CD4-positive, alpha-beta T cell (primary cell): ENCODE measurements at regions not wholly inside any gene's neighbourhood (a gene's known extent, or its start where the extent isn't known, plus 50 kb on each side); places are given as distances from the start of the nearest gene placed in this dataset.

Experiments used
- ATAC-seq: fragments of 200-7000 bp; cut with Tn5 transposase; one replicate; pipeline ENCODE4 v1.10.0; 2022; ENCODE audit warnings: mild to moderate bottlenecking; ENCODE audit not compliant: poor library complexity
- CTCF ChIA-PET: fragments of 350-600 bp; sonication (Branson Sonifier 250); formaldehyde crosslinking; loops from one replicate; lab custom pipeline; 2021; ENCODE audit warnings: antibody characterized with exemption, inconsistent platforms; lab: Charles Lee
- POLR2A ChIA-PET: fragments of 350-600 bp; sonication (Branson Sonifier 250); formaldehyde crosslinking; loops from one replicate; lab custom pipeline; 2021; ENCODE audit warnings: antibody characterized with exemption, inconsistent platforms; lab: Charles Lee
- DNase-seq, 14 experiments: peaks; one replicate each; pipeline ENCODE4 v3.0.0-alpha.2; 2013 to 2020; ENCODE audit warnings: mixed read lengths in 2 of 14
- H3K27ac ChIP-seq, 2 donors: one replicate each; pipeline versions ENCODE4 v1.5.1 to v1.7.0; 2013; ENCODE audit warnings: low read length in 2 of 2, low read depth in 1 of 2, mild to moderate bottlenecking in 1 of 2
- H3K27me3 ChIP-seq, 2 experiments: 1 replicate in 1 of 2; 2 replicates in 1 of 2; pipeline versions ENCODE4 v1.6.1 to v1.7.0; 2013; ENCODE audit warnings: low read length in 2 of 2, control low read depth in 1 of 2, mild to moderate bottlenecking in 1 of 2, moderate library complexity in 1 of 2; ENCODE audit not compliant: insufficient read depth in 2 of 2, control insufficient read depth in 1 of 2
- H3K36me3 ChIP-seq: one replicate; pipeline ENCODE4 v1.6.1; 2013; ENCODE audit warnings: low read length, control low read depth; ENCODE audit not compliant: insufficient read depth
- H3K4me1 ChIP-seq: one replicate; pipeline ENCODE4 v1.6.1; 2013; ENCODE audit warnings: low read length, control low read depth; ENCODE audit not compliant: insufficient read depth
- H3K4me3 ChIP-seq: one replicate; pipeline ENCODE4 v1.5.1; 2013; ENCODE audit warnings: mild to moderate bottlenecking, low read length, moderate library complexity
- H3K9me3 ChIP-seq, 2 experiments: 1 replicate in 1 of 2; 2 replicates in 1 of 2; pipeline versions ENCODE4 v1.6.1 to v1.7.0; 2013; ENCODE audit warnings: low read length in 2 of 2, mild to moderate bottlenecking in 2 of 2, control low read depth in 1 of 2, moderate library complexity in 1 of 2; ENCODE audit not compliant: control insufficient read depth in 1 of 2, insufficient read depth in 1 of 2
- H3K27ac Mint-ChIP-seq: one replicate; pipeline ENCODE4 v1.8.0; 2020; ENCODE audit warnings: mixed read lengths
- H3K27me3 Mint-ChIP-seq: one replicate; pipeline ENCODE4 v1.8.0; 2021; ENCODE audit warnings: mixed read lengths
- H3K36me3 Mint-ChIP-seq: one replicate; pipeline ENCODE4 v1.8.0; 2021; ENCODE audit warnings: low read depth, mixed read lengths
- H3K4me1 Mint-ChIP-seq: one replicate; pipeline ENCODE4 v1.8.0; 2021; ENCODE audit warnings: low read depth, mixed read lengths
- H3K4me3 Mint-ChIP-seq: one replicate; pipeline ENCODE4 v1.8.0; 2020; ENCODE audit warnings: mild to moderate bottlenecking, mixed read lengths
- H3K9me3 Mint-ChIP-seq: one replicate; pipeline ENCODE4 v1.8.0; 2020; ENCODE audit warnings: mixed read lengths
- intact Hi-C, 2 experiments: fragments of 100-400 bp; cut with DNase I in 1 of 2; cut with micrococcal nuclease in 1 of 2; formaldehyde crosslinking; loops; one replicate each; pipeline versions ENCODE4 v1.15.1 to v1.9.0; 2023 to 2025; cut with DNase I, micrococcal nuclease
- TF ChIP-seq, protein P1 (sequence below): fragments of 200-600 bp; IDR thresholded peaks from one replicate; pipeline ENCODE4 v1.8.0; 2022; ENCODE audit warnings: antibody characterized with exemption, mild to moderate bottlenecking

DNA sequence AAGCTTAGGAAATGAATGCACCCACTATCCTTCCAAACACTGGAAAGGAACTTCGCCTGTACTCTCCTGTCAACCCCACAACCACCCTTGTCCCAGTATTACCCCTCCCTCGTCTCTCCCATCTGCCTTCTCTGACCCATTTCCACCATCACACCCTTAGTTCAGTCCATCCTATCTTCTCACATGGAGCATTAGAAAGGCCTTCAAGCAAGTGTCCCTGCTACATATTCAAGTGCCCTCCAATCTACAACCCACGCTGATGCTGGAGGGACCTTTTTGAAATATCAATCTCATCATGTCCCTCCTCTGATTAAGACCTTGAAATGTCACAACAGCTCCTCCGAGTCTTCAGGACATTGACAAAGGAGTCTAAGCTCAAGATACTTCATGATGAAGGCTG, 133.8 kb upstream of the CCL2 start:
- H3K36me3 ChIP-seq, result no peaks in the 10 kb centered on the region
- no peak for DNase-seq
- ChIA-PET CTCF (no interaction called here), POLR2A (no interaction called here)
- H3K9me3 Mint-ChIP-seq, result no peaks in the 10 kb centered on the region
- H3K27ac Mint-ChIP-seq, result no peak overlapping the region
- H3K36me3 Mint-ChIP-seq, result no peaks in the 10 kb centered on the region
- no peak overlapping the region for H3K4me3 ChIP-seq
- peaks cover 65% of the 10 kb centered on the region for H3K27me3 Mint-ChIP-seq
- peaks cover 6 to 20% of the 10 kb centered on the region in 2 experiments for H3K27me3 ChIP-seq
- H3K4me1 ChIP-seq, result no peaks in the 10 kb centered on the region
- no peak overlapping the region for H3K27ac ChIP-seq
- no peak overlapping the region for H3K4me3 Mint-ChIP-seq
- no peaks in the 10 kb centered on the region for H3K4me1 Mint-ChIP-seq
- no peak for ATAC-seq
- H3K9me3 ChIP-seq, result no peaks in the 10 kb centered on the region
- TF ChIP-seq, protein P1, sequence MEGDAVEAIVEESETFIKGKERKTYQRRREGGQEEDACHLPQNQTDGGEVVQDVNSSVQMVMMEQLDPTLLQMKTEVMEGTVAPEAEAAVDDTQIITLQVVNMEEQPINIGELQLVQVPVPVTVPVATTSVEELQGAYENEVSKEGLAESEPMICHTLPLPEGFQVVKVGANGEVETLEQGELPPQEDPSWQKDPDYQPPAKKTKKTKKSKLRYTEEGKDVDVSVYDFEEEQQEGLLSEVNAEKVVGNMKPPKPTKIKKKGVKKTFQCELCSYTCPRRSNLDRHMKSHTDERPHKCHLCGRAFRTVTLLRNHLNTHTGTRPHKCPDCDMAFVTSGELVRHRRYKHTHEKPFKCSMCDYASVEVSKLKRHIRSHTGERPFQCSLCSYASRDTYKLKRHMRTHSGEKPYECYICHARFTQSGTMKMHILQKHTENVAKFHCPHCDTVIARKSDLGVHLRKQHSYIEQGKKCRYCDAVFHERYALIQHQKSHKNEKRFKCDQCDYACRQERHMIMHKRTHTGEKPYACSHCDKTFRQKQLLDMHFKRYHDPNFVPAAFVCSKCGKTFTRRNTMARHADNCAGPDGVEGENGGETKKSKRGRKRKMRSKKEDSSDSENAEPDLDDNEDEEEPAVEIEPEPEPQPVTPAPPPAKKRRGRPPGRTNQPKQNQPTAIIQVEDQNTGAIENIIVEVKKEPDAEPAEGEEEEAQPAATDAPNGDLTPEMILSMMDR, result no peak
- intact Hi-C loops, result no loop called here

DNA sequence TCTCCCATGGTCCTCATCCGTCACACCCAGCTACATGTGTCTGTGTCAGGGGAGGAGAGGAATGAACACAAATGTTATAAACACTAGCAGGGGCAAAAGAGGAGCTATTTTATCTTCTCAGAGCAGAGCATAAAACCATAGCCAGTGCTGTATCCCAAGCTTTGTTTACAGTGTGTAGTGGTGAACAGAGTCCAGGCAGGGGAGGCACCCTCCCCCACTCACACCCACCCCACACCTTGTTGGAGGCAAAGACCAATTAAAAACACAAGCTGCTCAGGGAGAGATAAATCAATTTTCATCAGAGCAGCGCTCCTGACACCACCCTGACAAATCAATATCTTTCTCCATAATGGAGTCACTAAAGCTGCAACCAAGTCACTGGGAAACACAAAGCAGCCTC, 132.6 kb upstream of the CCL2 start:
- intact Hi-C loops, result no loop called here
- DNase-seq (no peak), ATAC-seq (no peak)
- TF ChIP-seq, protein P1, result no peak
- Mint-ChIP-seq H3K4me1 (no peaks in the 10 kb centered on the region), H3K4me3 (no peak overlapping the region), H3K27ac (no peak overlapping the region), H3K9me3 (no peaks in the 10 kb centered on the region), H3K27me3 (peaks cover 56% of the 10 kb centered on the region), H3K36me3 (no peaks in the 10 kb centered on the region)
- ChIA-PET CTCF (no interaction called here), POLR2A (no interaction called here)
- H3K4me1 ChIP-seq, result no peaks in the 10 kb centered on the region
- H3K27me3 ChIP-seq, result peaks cover 10 to 20% of the 10 kb centered on the region in 2 experiments
- H3K27ac ChIP-seq, result no peak overlapping the region
- H3K9me3 ChIP-seq, result no peaks in the 10 kb centered on the region
- H3K4me3 ChIP-seq, result no peak overlapping the region
- no peaks in the 10 kb centered on the region for H3K36me3 ChIP-seq

DNA sequence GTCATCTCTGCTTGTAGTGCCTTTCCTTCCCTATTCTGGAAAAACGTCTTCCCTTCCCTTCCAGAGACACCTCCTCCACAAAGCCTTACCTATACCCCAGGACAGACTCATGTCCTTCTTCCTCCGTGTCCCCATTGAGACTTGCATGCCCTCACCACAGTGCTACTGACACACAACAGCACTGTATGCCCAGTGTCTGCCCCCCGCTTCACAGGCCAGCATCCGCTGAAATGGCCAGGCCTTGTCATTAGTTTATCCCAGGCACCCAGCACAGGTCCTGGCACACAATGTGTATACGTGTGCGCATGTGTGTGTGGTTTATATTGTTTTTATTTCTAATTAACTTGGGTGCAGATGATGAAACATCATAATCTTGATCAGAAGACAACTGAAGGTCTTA, 130.1 kb upstream of the CCL2 start:
- Histone ChIP-seq H3K4me3 (no peak overlapping the region), H3K27me3 (peaks cover 8 to 20% of the 10 kb centered on the region in 2 experiments), H3K27ac (no peak overlapping the region), H3K36me3 (no peaks in the 10 kb centered on the region), H3K9me3 (no peaks in the 10 kb centered on the region), H3K4me1 (no peaks in the 10 kb centered on the region)
- TF ChIP-seq, protein P1, result no peak
- no peak for ATAC-seq
- ChIA-PET POLR2A (no interaction called here), CTCF (no interaction called here)
- Mint-ChIP-seq H3K36me3 (no peaks in the 10 kb centered on the region), H3K4me1 (no peaks in the 10 kb centered on the region), H3K9me3 (no peaks in the 10 kb centered on the region), H3K27me3 (peaks cover 44% of the 10 kb centered on the region), H3K4me3 (no peak overlapping the region), H3K27ac (no peak overlapping the region)
- DNase-seq, result no peak
- intact Hi-C loops, result no loop called here
